H1 (cell line): ENCODE measurements at regions not wholly inside any gene's neighbourhood (a gene's known extent, or its start where the extent isn't known, plus 50 kb on each side); places are given as distances from the start of the nearest gene placed in this dataset.

Experiments
- BCL11A ChIP-seq, 2 experiments: IDR thresholded peaks; one replicate each; pipeline ENCODE4 v1.6.1; 2011; ENCODE audit warnings: low read depth in 2 of 2, low read length in 2 of 2, mild to moderate bottlenecking in 2 of 2
- CHD1 ChIP-seq: IDR thresholded peaks from 2 replicates; pipeline ENCODE4 v1.6.1; 2012; ENCODE audit warnings: low read depth, low read length, improper control_type of control experiment
- CHD7 ChIP-seq: fragments of 300-600 bp; sonication (generic); IDR thresholded peaks from 2 replicates; pipeline ENCODE4 v1.7.1; 2012; ENCODE audit warnings: low read length, moderate library complexity, mild to moderate bottlenecking, inconsistent platforms; ENCODE audit not compliant: insufficient replicate concordance
- E2F6 ChIP-seq: IDR thresholded peaks from 2 replicates; pipeline ENCODE4 v1.6.1; 2012; ENCODE audit warnings: inconsistent platforms
- HDAC2 ChIP-seq, 2 experiments: fragments of 300-600 bp in 1 of 2; sonication (generic) in 1 of 2; IDR thresholded peaks; 2 replicates each; pipeline ENCODE4 v1.6.1; 2011 to 2012; ENCODE audit warnings: low read depth in 2 of 2, low read length in 2 of 2, mild to moderate bottlenecking in 2 of 2, moderate library complexity in 2 of 2, borderline replicate concordance in 1 of 2, inconsistent platforms in 1 of 2
- POLR2A ChIP-seq, 2 experiments: IDR thresholded peaks; 1 replicate in 1 of 2; 2 replicates in 1 of 2; pipeline ENCODE4 v1.6.1; 2011; ENCODE audit warnings: low read depth in 2 of 2, low read length in 2 of 2, mild to moderate bottlenecking in 2 of 2; ENCODE audit errors: control extremely low read depth in 1 of 2
- RAD21 ChIP-seq, 2 experiments: IDR thresholded peaks in 1 of 2; conservative IDR thresholded peaks in 1 of 2; 2 replicates each; pipeline ENCODE4 v1.6.1; 2011; ENCODE audit warnings: low read depth in 2 of 2, low read length in 2 of 2, improper control_type of control experiment in 1 of 2, inconsistent platforms in 1 of 2, mild to moderate bottlenecking in 1 of 2, moderate library complexity in 1 of 2
- RFX5 ChIP-seq: IDR thresholded peaks from 2 replicates; pipeline ENCODE4 v1.6.1; 2011; ENCODE audit warnings: low read depth, low read length, improper control_type of control experiment, borderline replicate concordance
- SIX5 ChIP-seq: IDR thresholded peaks from 2 replicates; pipeline ENCODE4 v1.6.1; 2011; ENCODE audit warnings: mild to moderate bottlenecking, low read depth, low read length
- TAF7 ChIP-seq: optimal IDR thresholded peaks from 2 replicates; pipeline ENCODE3; 2011; ENCODE audit warnings: low read depth, mild to moderate bottlenecking, inconsistent platforms, low read length, moderate library complexity, borderline replicate concordance
- YY1 ChIP-seq: IDR thresholded peaks from 2 replicates; pipeline ENCODE4 v1.6.1; 2011; ENCODE audit warnings: low read depth, mild to moderate bottlenecking, low read length
- ZNF274 ChIP-seq: IDR thresholded peaks from 2 replicates; pipeline ENCODE4 v1.7.0; 2012; ENCODE audit warnings: low read length, borderline replicate concordance; ENCODE audit errors: extremely low read depth

GRCh38 chr20:7346562-7346961 lies 579.1 kb downstream of the BMP2 start (continued):
- no peak for TF ChIP-seq CHD7
- no peak for TF ChIP-seq RAD21 (IDR thresholded peaks at IDR 0.05 in 1 of 2, conservative IDR thresholded peaks at IDR 0.05 in 1 of 2; ENCODE audit: low read depth in 2 of 2, low read length in 2 of 2)
- no peak for TF ChIP-seq POLR2A (IDR thresholded peaks at IDR 0.05; ENCODE audit: control extremely low read depth in 1 of 2, low read depth in 2 of 2, low read length in 2 of 2)
- TF ChIP-seq BCL11A (IDR thresholded peaks at IDR 0.05; ENCODE audit: low read depth in 2 of 2, low read length in 2 of 2): no peak
- TF ChIP-seq RFX5: no peak
- TF ChIP-seq CHD1: no peak
- TF ChIP-seq SIX5: no peak
- TF ChIP-seq E2F6: no peak
- TF ChIP-seq ZNF274: no peak
- no peak for TF ChIP-seq YY1
- no peak for TF ChIP-seq HDAC2 (IDR thresholded peaks at IDR 0.05; ENCODE audit: borderline replicate concordance in 1 of 2, low read depth in 2 of 2, low read length in 2 of 2)
- TF ChIP-seq TAF7: no peak
